ENCODE measurements at regions not wholly inside any gene's neighbourhood (a gene's known extent, or its start where the extent isn't known, plus 50 kb on each side); places are given as distances from the start of the nearest gene placed in this dataset.
A peak's percentile ranks its signal among the peaks of the same experiment; 100 is the strongest.

DNA sequence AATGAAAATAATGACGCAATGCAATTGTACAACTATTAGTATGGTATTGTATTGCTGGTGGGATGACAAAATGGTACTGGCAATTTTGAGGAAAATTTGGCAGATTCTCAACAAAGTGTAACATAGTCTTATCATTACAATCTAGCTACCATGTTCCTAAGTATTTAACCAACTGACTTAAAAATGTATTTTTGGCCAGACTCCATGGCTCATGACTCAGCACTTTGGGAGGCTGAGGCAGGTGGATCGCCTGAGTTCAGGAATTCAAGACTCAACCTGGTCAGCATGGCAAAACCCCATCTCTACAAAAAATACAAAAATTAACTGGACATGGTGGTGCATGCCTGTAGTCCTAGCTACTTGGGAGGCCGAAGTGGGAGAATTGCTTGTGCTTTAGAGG, 1409.5 kb downstream of the AACS start:
- intact Hi-C loops (cut with micrococcal nuclease), result no loop called here
- no peaks in the 10 kb centered on the region for H3K4me1 Mint-ChIP-seq (ENCODE audit: insufficient read depth, unreplicated experiment)

DNA sequence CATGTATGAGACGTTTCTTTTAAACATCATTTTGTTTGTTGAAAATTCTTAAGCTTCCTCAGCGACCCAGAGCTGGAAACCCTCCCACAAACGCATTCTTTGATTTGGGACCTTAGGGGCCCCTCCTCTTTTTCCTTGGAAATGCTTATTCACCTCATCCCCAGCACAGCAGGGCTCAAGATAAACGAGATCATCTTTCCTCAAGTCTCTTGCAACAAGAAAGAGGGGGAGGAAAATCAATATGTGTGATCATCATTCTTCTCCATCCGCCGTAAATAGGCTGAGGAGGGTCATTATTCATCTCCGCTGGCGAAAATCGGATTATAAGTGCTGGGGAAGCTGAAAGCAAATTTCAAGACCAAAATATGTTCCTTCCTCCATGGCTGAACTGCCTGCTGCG, 1415.2 kb downstream of the AACS start:
- Mint-ChIP-seq H3K27ac (ENCODE audit: low read depth, unreplicated experiment) (no peak overlapping the region), H3K4me3 (ENCODE audit: unreplicated experiment) (no peak overlapping the region), H3K27me3 (ENCODE audit: insufficient read depth, unreplicated experiment) (no peaks in the 10 kb centered on the region), H3K36me3 (ENCODE audit: insufficient read depth, unreplicated experiment) (no peaks in the 10 kb centered on the region), H3K9me3 (ENCODE audit: unreplicated experiment) (peaks cover 4% of the 10 kb centered on the region), H3K4me1 (ENCODE audit: insufficient read depth, unreplicated experiment) (peaks cover 18% of the 10 kb centered on the region)
- no TSS peak for BruUV-seq (replicated peaks)
- POLR2A ChIA-PET, result no interaction called here
- TF ChIP-seq, protein P1, sequence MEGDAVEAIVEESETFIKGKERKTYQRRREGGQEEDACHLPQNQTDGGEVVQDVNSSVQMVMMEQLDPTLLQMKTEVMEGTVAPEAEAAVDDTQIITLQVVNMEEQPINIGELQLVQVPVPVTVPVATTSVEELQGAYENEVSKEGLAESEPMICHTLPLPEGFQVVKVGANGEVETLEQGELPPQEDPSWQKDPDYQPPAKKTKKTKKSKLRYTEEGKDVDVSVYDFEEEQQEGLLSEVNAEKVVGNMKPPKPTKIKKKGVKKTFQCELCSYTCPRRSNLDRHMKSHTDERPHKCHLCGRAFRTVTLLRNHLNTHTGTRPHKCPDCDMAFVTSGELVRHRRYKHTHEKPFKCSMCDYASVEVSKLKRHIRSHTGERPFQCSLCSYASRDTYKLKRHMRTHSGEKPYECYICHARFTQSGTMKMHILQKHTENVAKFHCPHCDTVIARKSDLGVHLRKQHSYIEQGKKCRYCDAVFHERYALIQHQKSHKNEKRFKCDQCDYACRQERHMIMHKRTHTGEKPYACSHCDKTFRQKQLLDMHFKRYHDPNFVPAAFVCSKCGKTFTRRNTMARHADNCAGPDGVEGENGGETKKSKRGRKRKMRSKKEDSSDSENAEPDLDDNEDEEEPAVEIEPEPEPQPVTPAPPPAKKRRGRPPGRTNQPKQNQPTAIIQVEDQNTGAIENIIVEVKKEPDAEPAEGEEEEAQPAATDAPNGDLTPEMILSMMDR (IDR thresholded peaks at IDR 0.05; ENCODE audit: unreplicated experiment), result no peak
- DNase-seq (ENCODE audit: unreplicated experiment), result no peak
- CTCF ChIA-PET, result no interaction called here
- intact Hi-C loops (cut with micrococcal nuclease), result no loop called here

More for the DNA sequence above, 1409.5 kb downstream of the AACS start:
- DNase-seq (ENCODE audit: unreplicated experiment), result peak; percentile 58
- Mint-ChIP-seq H3K9me3 (ENCODE audit: unreplicated experiment) (peaks cover 14% of the 10 kb centered on the region), H3K27me3 (ENCODE audit: insufficient read depth, unreplicated experiment) (no peaks in the 10 kb centered on the region), H3K27ac (ENCODE audit: low read depth, unreplicated experiment) (no peak overlapping the region), H3K4me3 (ENCODE audit: unreplicated experiment) (no peak overlapping the region), H3K36me3 (ENCODE audit: insufficient read depth, unreplicated experiment) (no peaks in the 10 kb centered on the region)
- no TSS peak for BruUV-seq (replicated peaks)
- ChIA-PET POLR2A (no interaction called here), CTCF (no interaction called here)
- TF ChIP-seq, protein P1 (IDR thresholded peaks at IDR 0.05; ENCODE audit: unreplicated experiment), result no peak

DNA sequence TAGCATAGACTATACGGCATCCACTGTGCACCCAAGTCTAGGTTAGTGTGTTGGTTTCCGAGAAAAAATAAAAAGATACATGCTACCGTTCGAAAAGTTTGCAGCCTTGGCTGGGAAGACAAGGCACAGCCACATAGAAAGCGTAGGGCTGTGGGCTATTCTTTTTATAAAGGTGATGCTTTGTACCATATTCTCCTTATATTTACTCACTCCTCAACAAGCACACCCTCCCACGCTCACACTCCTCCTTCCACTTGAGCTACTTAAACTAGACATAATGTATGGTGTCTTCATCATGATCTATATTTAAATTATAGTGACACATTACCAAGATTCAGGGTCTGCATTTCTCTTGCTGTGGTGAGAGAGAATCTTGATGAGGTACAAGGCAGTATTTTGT, 1416.5 kb downstream of the AACS start:
- no peaks in the 10 kb centered on the region for H3K27me3 Mint-ChIP-seq (ENCODE audit: insufficient read depth, unreplicated experiment)
- intact Hi-C loops (cut with micrococcal nuclease), result no loop called here
- H3K4me1 Mint-ChIP-seq (ENCODE audit: insufficient read depth, unreplicated experiment), result peaks cover 18% of the 10 kb centered on the region
- no peaks in the 10 kb centered on the region for H3K36me3 Mint-ChIP-seq (ENCODE audit: insufficient read depth, unreplicated experiment)
- no TSS peak for BruUV-seq (replicated peaks)
- H3K27ac Mint-ChIP-seq (ENCODE audit: low read depth, unreplicated experiment), result no peak overlapping the region
- TF ChIP-seq, protein P1 (IDR thresholded peaks at IDR 0.05; ENCODE audit: unreplicated experiment), result no peak
- no peak for DNase-seq (ENCODE audit: unreplicated experiment)
- no peaks in the 10 kb centered on the region for H3K9me3 Mint-ChIP-seq (ENCODE audit: unreplicated experiment)
- CTCF ChIA-PET, result interaction anchor here (0.5 kb wide), 1 partner anchor 92 kb away, joined by 3 read pairs; no protein-coding TSS in a partner anchor
- POLR2A ChIA-PET, result interaction anchor here (0.5 kb wide), 1 partner anchor 107 kb away, joined by 3 read pairs; no protein-coding TSS in a partner anchor
- no peak overlapping the region for H3K4me3 Mint-ChIP-seq (ENCODE audit: unreplicated experiment)

DNA sequence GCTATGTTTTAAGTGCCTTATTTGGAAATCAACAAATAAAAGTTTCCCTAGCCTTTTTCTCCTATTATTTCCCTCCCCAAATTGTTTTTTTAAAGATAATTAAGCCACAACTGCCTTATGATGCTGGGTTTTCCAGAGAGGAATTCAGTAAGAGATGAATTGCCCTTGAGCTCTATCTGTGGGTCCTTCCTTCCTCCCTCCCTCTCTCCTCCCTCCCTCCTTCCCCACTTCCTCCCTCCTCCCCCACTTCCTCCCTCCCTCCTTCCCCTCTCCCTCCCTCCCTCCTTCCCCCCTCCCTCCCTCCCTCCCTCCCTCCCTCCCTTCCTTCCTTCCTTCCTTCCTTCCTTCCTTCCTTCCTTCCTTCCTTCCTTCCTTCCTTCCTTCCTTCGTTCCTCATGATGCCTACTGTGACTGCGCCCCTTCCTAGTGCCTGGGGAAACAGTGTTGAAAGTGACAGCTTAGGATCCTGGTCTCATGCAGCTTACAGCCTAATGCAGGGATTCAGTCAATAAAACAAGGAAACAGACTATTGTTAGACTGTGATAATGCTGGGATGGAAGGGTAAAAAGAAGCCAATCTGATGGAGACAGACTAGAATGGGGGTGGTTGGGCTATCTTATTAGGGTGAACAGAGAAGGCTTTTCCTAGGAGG, 1417.1 kb downstream of the AACS start:
- H3K27ac Mint-ChIP-seq (ENCODE audit: low read depth, unreplicated experiment), result peak overlapping the region; percentile 33
- TF ChIP-seq, protein P1 (IDR thresholded peaks at IDR 0.05; ENCODE audit: unreplicated experiment), result no peak
- H3K36me3 Mint-ChIP-seq (ENCODE audit: insufficient read depth, unreplicated experiment), result no peaks in the 10 kb centered on the region
- no peaks in the 10 kb centered on the region for H3K9me3 Mint-ChIP-seq (ENCODE audit: unreplicated experiment)
- intact Hi-C loops (cut with micrococcal nuclease), result no loop called here
- CTCF ChIA-PET, result interaction anchor here (0.5 kb wide), 1 partner anchor 93 kb away, joined by 3 read pairs; no protein-coding TSS in a partner anchor
- BruUV-seq (replicated peaks), result no TSS peak
- no peaks in the 10 kb centered on the region for H3K27me3 Mint-ChIP-seq (ENCODE audit: insufficient read depth, unreplicated experiment)
- no peak for DNase-seq (ENCODE audit: unreplicated experiment)
- H3K4me1 Mint-ChIP-seq (ENCODE audit: insufficient read depth, unreplicated experiment), result peaks cover 18% of the 10 kb centered on the region
- H3K4me3 Mint-ChIP-seq (ENCODE audit: unreplicated experiment), result peak overlapping the region; percentile 12
- POLR2A ChIA-PET, result interaction anchor here (1.3 to 1.7 kb wide), 2 partner anchors 11 to 12 kb away, joined by 4 to 5 read pairs; no protein-coding TSS in a partner anchor
